ENCODE measurements at regions not wholly inside any gene's neighbourhood (a gene's known extent, or its start where the extent isn't known, plus 50 kb on each side); places are given as distances from the start of the nearest gene placed in this dataset.

GRCh38 chr6:23568292-23568691, 557.7 kb upstream of the NRSN1 start:
- Histone ChIP-seq H3K9me3 (ENCODE audit: low read length) (no peaks in the 10 kb centered on the region), H3K27ac (ENCODE audit: low read depth, low read length, poor library complexity, severe bottlenecking) (no peak overlapping the region), H4K20me1 (ENCODE audit: insufficient read depth, low read length) (no peaks in the 10 kb centered on the region), H3K4me3 (ENCODE audit: low read depth, low read length, poor library complexity, severe bottlenecking) (no peak overlapping the region), H3K27me3 (ENCODE audit: insufficient read depth, low read length) (no peaks in the 10 kb centered on the region), H3K4me2 (ENCODE audit: low read length) (no peak overlapping the region), H3F3A (ENCODE audit: insufficient read depth, low read length) (no peaks in the 10 kb centered on the region), H2AFZ (ENCODE audit: low read length) (no peak overlapping the region), H3K79me2 (ENCODE audit: insufficient read depth, low read length) (no peaks in the 10 kb centered on the region), H3K36me3 (ENCODE audit: insufficient read depth, low read length) (no peaks in the 10 kb centered on the region), H3K9ac (ENCODE audit: low read length) (no peak overlapping the region), H3K4me1 (ENCODE audit: insufficient read depth, low read length, severe bottlenecking) (no peaks in the 10 kb centered on the region), H3K9me2 (ENCODE audit: low read depth, low read length) (no peaks in the 10 kb centered on the region)
- TF ChIP-seq CTCF (IDR thresholded peaks at IDR 0.05; ENCODE audit: low read length), result no peak
- no peak for TF ChIP-seq EZH2 (IDR thresholded peaks at IDR 0.05; ENCODE audit: borderline replicate concordance, low read length)

- Histone ChIP-seq H3K4me3 (ENCODE audit: low read depth, low read length, poor library complexity, severe bottlenecking) (no peak overlapping the region), H3K9ac (ENCODE audit: low read length) (no peak overlapping the region), H3K4me1 (ENCODE audit: insufficient read depth, low read length, severe bottlenecking) (no peaks in the 10 kb centered on the region), H3K27me3 (ENCODE audit: insufficient read depth, low read length) (no peaks in the 10 kb centered on the region), H3K4me2 (ENCODE audit: low read length) (no peak overlapping the region), H3K27ac (ENCODE audit: low read depth, low read length, poor library complexity, severe bottlenecking) (no peak overlapping the region), H4K20me1 (ENCODE audit: insufficient read depth, low read length) (no peaks in the 10 kb centered on the region), H3K9me2 (ENCODE audit: low read depth, low read length) (no peaks in the 10 kb centered on the region), H3K36me3 (ENCODE audit: insufficient read depth, low read length) (no peaks in the 10 kb centered on the region), H2AFZ (ENCODE audit: low read length) (no peak overlapping the region), H3F3A (ENCODE audit: insufficient read depth, low read length) (no peaks in the 10 kb centered on the region), H3K9me3 (ENCODE audit: low read length) (no peaks in the 10 kb centered on the region), H3K79me2 (ENCODE audit: insufficient read depth, low read length) (no peaks in the 10 kb centered on the region)
- TF ChIP-seq EZH2 (IDR thresholded peaks at IDR 0.05; ENCODE audit: borderline replicate concordance, low read length) (no peak), CTCF (IDR thresholded peaks at IDR 0.05; ENCODE audit: low read length) (no peak)
These were observed 541.8 kb upstream of the NRSN1 start for GRCh38 chr6:23584134-23584763.

- Histone ChIP-seq H3K36me3 (ENCODE audit: insufficient read depth, low read length) (no peaks in the 10 kb centered on the region), H2AFZ (ENCODE audit: low read length) (no peak overlapping the region), H3K4me3 (ENCODE audit: low read depth, low read length, poor library complexity, severe bottlenecking) (no peak overlapping the region), H3K9me3 (ENCODE audit: low read length) (no peaks in the 10 kb centered on the region), H3K27ac (ENCODE audit: low read depth, low read length, poor library complexity, severe bottlenecking) (no peak overlapping the region), H3K4me2 (ENCODE audit: low read length) (no peak overlapping the region), H4K20me1 (ENCODE audit: insufficient read depth, low read length) (no peaks in the 10 kb centered on the region), H3K9me2 (ENCODE audit: low read depth, low read length) (no peaks in the 10 kb centered on the region), H3K9ac (ENCODE audit: low read length) (no peak overlapping the region), H3K27me3 (ENCODE audit: insufficient read depth, low read length) (no peaks in the 10 kb centered on the region), H3K79me2 (ENCODE audit: insufficient read depth, low read length) (no peaks in the 10 kb centered on the region), H3F3A (ENCODE audit: insufficient read depth, low read length) (no peaks in the 10 kb centered on the region), H3K4me1 (ENCODE audit: insufficient read depth, low read length, severe bottlenecking) (no peaks in the 10 kb centered on the region)
- TF ChIP-seq EZH2 (IDR thresholded peaks at IDR 0.05; ENCODE audit: borderline replicate concordance, low read length), result no peak
- no peak for TF ChIP-seq CTCF (IDR thresholded peaks at IDR 0.05; ENCODE audit: low read length)
These were observed 538.4 kb upstream of the NRSN1 start for GRCh38 chr6:23587582-23587981.

Measured in OCI-LY1 (cell line).